Neuronal stem cell (in vitro differentiated cells): ENCODE measurements at regions not wholly inside any gene's neighbourhood (a gene's known extent, or its start where the extent isn't known, plus 50 kb on each side); places are given as distances from the start of the nearest gene placed in this dataset.

ENCODE experiments used
- DNase-seq: peaks from one replicate; pipeline ENCODE4 v3.0.0-alpha.2; 2013; ENCODE audit warnings: low spot score
- H2AFZ ChIP-seq: one replicate; pipeline ENCODE4 v1.6.1; 2013; ENCODE audit warnings: mild to moderate bottlenecking, low read length, inconsistent platforms
- H2AK5ac ChIP-seq: 2 replicates; pipeline ENCODE4 v1.6.1; 2013; ENCODE audit warnings: low read depth, mild to moderate bottlenecking, inconsistent platforms, low read length, moderate library complexity, mixed read lengths
- H2BK120ac ChIP-seq: 2 replicates; pipeline ENCODE4 v1.6.1; 2013; ENCODE audit warnings: low read depth, mild to moderate bottlenecking, inconsistent platforms, low read length, moderate library complexity, mixed read lengths
- H2BK12ac ChIP-seq: one replicate; pipeline ENCODE4 v1.6.1; 2013; ENCODE audit warnings: low read length, inconsistent platforms
- H2BK15ac ChIP-seq: 2 replicates; pipeline ENCODE4 v1.6.1; 2013; ENCODE audit warnings: mild to moderate bottlenecking, low read length, inconsistent platforms, mixed read lengths
- H2BK5ac ChIP-seq: one replicate; pipeline ENCODE4 v1.6.1; 2013; ENCODE audit warnings: inconsistent platforms, mild to moderate bottlenecking, low read length, moderate library complexity
- H3K14ac ChIP-seq: one replicate; pipeline ENCODE4 v1.6.1; 2013; ENCODE audit warnings: low read length, inconsistent platforms
- H3K18ac ChIP-seq: 2 replicates; pipeline ENCODE4 v1.6.1; 2013; ENCODE audit warnings: low read length, inconsistent platforms
- H3K23ac ChIP-seq: 2 replicates; pipeline ENCODE4 v1.6.1; 2013; ENCODE audit warnings: low read depth, mild to moderate bottlenecking, mixed read lengths, low read length, inconsistent platforms; ENCODE audit not compliant: poor library complexity
- H3K27ac ChIP-seq: replicated peaks from 3 replicates; pipeline ENCODE4 v1.5.1; 2013; ENCODE audit warnings: low read length, inconsistent platforms
- H3K27me3 ChIP-seq, 3 experiments: 2 replicates each; pipeline ENCODE4 v1.6.1; 2013; ENCODE audit warnings: low read length in 3 of 3, mild to moderate bottlenecking in 2 of 3, inconsistent platforms in 1 of 3, low read depth in 1 of 3, mixed read lengths in 1 of 3, moderate library complexity in 1 of 3; ENCODE audit not compliant: control insufficient read depth in 3 of 3, insufficient read depth in 3 of 3
- H3K36me3 ChIP-seq, 2 donors: replicated peaks in 1 of 2; 2 replicates each; pipeline ENCODE4 v1.6.1; 2013; ENCODE audit warnings: low read length in 2 of 2; ENCODE audit not compliant: control insufficient read depth in 2 of 2, insufficient read depth in 2 of 2
- H3K4ac ChIP-seq: 2 replicates; pipeline ENCODE4 v1.6.1; 2013; ENCODE audit warnings: inconsistent platforms, mild to moderate bottlenecking, low read length, moderate library complexity
- H3K4me1 ChIP-seq, 2 donors: 1 replicate in 1 of 2; 2 replicates in 1 of 2; pipeline ENCODE4 v1.6.1; 2013; ENCODE audit warnings: low read length in 2 of 2, low read depth in 1 of 2; ENCODE audit not compliant: control insufficient read depth in 2 of 2, insufficient read depth in 1 of 2
- H3K4me2 ChIP-seq: one replicate; pipeline ENCODE4 v1.6.1; 2013; ENCODE audit warnings: mild to moderate bottlenecking, low read length, inconsistent platforms; ENCODE audit not compliant: insufficient read depth, poor library complexity, severe bottlenecking
- H3K4me3 ChIP-seq, 2 donors: 2 replicates each; pipeline ENCODE4 v1.5.1; 2013; ENCODE audit warnings: low read length in 2 of 2, mild to moderate bottlenecking in 2 of 2, inconsistent platforms in 1 of 2, moderate library complexity in 1 of 2
- H3K79me1 ChIP-seq: one replicate; pipeline ENCODE4 v1.6.1; 2013; ENCODE audit warnings: low read depth, mild to moderate bottlenecking, inconsistent platforms, low read length, moderate library complexity
- H3K9ac ChIP-seq: one replicate; pipeline ENCODE4 v1.6.1; 2013; ENCODE audit warnings: mild to moderate bottlenecking, low read depth, low read length, inconsistent platforms; ENCODE audit not compliant: poor library complexity
- H3K9me3 ChIP-seq, 2 donors: replicated peaks in 1 of 2; 2 replicates each; pipeline versions ENCODE3 to v1.6.1; 2013; ENCODE audit warnings: low read length in 2 of 2, mild to moderate bottlenecking in 2 of 2, inconsistent platforms in 1 of 2, low read depth in 1 of 2, mixed read lengths in 1 of 2, moderate library complexity in 1 of 2; ENCODE audit not compliant: control insufficient read depth in 2 of 2, insufficient read depth in 1 of 2
- H4K8ac ChIP-seq: one replicate; pipeline ENCODE4 v1.6.1; 2013; ENCODE audit warnings: low read depth, mild to moderate bottlenecking, inconsistent platforms, low read length, moderate library complexity
- H4K91ac ChIP-seq: one replicate; pipeline ENCODE4 v1.6.1; 2013; ENCODE audit warnings: low read length, low read depth, mild to moderate bottlenecking, inconsistent platforms; ENCODE audit not compliant: poor library complexity
- WGBS, 2 donors: extraction: QIAGEN DNeasy Blood & Tissue Kit; methylation state at CpG; one replicate each; pipeline ENCODE4 v1.1.7; 2013; ENCODE audit warnings: missing lambda C conversion rate in 2 of 2, mixed read lengths in 1 of 2; ENCODE audit not compliant: insufficient read length in 2 of 2, insufficient replicate concordance in 1 of 2; ENCODE audit errors: extremely low coverage in 2 of 2; 5-methylcytosine and 5-hydroxymethylcytosine counted together

DNA sequence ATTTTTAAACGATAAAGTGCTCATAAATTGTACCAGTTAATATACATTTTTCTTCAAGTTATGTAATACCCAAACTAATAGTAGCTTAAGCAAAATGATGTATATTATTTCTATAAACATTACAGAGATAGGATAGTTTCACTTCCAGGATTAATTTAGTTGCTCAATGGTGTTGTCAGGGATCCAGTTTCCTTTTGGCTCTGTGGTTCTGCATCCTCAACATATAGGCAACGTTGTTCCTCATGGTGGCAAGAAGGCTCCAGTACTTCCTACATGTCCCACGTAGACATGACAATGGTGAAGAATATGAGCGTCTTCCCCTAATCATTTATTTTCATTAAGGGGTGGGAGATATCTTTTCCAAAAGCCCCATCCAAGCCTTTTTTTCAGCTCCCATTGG lies 60.7 kb upstream of the DCD start:
- Histone ChIP-seq H3K4me1 (no peaks in the 10 kb centered on the region), H3K23ac (no peak overlapping the region), H3K27me3 (no peaks in the 10 kb centered on the region), H3K4me2 (no peak overlapping the region), H2AFZ (no peak overlapping the region), H2AK5ac (no peak overlapping the region), H3K4me3 (no peak overlapping the region), H4K8ac (no peak overlapping the region), H3K9ac (no peak overlapping the region), H2BK120ac (no peak overlapping the region), H3K36me3 (no peaks in the 10 kb centered on the region), H3K9me3 (no peaks in the 10 kb centered on the region), H2BK5ac (no peak overlapping the region), H4K91ac (no peak overlapping the region), H3K79me1 (no peaks in the 10 kb centered on the region), H2BK15ac (no peak overlapping the region), H3K18ac (no peak overlapping the region), H3K4ac (no peak overlapping the region), H2BK12ac (no peak overlapping the region), H3K14ac (no peak overlapping the region), H3K27ac (no peak overlapping the region)
- no CpG with 5 or more reads among the region's 4 CpGs for WGBS, 2 donors
- DNase-seq, result no peak

GRCh38 chr12:54704202-54704601 lies 56.0 kb upstream of the DCD start:
- WGBS, 2 donors, result no CpG with 5 or more reads among the region's 8 CpGs

DNA sequence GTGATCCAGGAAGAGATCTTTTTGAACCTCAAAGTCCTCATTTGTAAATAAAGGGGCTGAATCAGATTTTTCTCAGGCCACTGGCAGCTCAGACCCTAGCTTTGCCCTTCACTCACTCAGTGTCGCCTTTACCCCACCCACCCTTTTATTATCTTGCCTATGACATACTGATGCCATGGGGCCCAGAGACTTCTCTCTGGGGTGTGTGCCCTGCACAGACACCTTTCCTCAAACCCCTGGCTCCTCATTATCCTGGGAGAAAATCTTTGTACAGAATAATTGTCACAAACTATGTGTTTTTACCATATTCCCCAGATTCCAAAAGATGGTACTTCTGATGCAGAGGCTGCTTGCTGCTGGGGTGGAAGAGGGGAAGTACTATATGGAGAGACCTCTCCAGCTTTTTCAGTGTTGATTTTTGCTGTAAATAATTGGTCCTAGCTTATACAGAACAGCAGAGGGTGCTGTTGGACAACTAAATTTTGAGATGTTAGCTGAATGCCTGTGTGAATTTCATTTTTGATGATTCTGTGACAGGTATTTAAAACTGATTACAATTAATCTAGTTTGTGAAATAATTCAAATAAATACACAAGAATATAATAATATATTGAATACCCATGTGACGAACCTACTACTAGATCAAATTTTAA lies 53.9 kb upstream of the DCD start:
- peak; percentile 45 for DNase-seq

More at GRCh38 chr12:54704202-54704601, 56.0 kb upstream of the DCD start:
- Histone ChIP-seq H3K23ac (no peak overlapping the region), H3K79me1 (no peaks in the 10 kb centered on the region), H2BK15ac (no peak overlapping the region), H3K27ac (no peak overlapping the region), H3K4ac (no peak overlapping the region), H2AFZ (no peak overlapping the region), H3K9ac (no peak overlapping the region), H4K91ac (no peak overlapping the region), H3K4me3 (no peak overlapping the region), H3K14ac (no peak overlapping the region), H3K27me3 (no peaks in the 10 kb centered on the region), H3K36me3 (no peaks in the 10 kb centered on the region), H3K18ac (no peak overlapping the region), H3K9me3 (no peaks in the 10 kb centered on the region), H2BK120ac (no peak overlapping the region), H4K8ac (no peak overlapping the region), H2AK5ac (no peak overlapping the region), H2BK12ac (no peak overlapping the region), H2BK5ac (no peak overlapping the region), H3K4me1 (peaks cover 0 to 7% of the 10 kb centered on the region in 2 donors), H3K4me2 (no peak overlapping the region)
- DNase-seq, result no peak

DNA sequence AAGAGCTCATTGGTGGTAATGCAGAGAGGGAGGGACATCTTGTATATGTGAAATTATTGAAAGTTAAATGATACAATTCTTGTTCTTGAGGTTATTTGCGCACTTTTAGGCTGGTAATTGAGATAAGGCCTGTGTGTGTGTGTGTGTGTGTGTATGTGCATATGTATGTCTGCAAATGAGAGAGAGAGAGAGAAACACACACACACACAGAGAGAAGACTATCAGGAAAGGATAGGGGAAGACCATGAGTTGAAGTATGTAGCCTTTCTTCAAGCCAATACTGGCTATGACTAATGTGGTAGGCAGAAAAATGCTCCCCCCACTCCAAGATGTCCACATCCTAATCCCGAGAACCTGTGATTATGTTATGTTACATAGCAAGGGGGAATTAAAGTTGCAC lies 52.7 kb upstream of the DCD start:
- H4K8ac ChIP-seq, result no peak overlapping the region
- no peaks in the 10 kb centered on the region for H3K79me1 ChIP-seq
- H3K36me3 ChIP-seq, result no peaks in the 10 kb centered on the region
- H3K4me3 ChIP-seq, result no peak overlapping the region
- H3K14ac ChIP-seq, result no peak overlapping the region
- H3K4ac ChIP-seq, result no peak overlapping the region
- no peaks in the 10 kb centered on the region for H3K27me3 ChIP-seq
- no peak overlapping the region for H4K91ac ChIP-seq
- H3K18ac ChIP-seq, result no peak overlapping the region
- H2BK12ac ChIP-seq, result no peak overlapping the region
- H2BK15ac ChIP-seq, result no peak overlapping the region
- no CpG with 5 or more reads among the region's 2 CpGs for WGBS, 2 donors
- no peak overlapping the region for H2AFZ ChIP-seq
- no peak overlapping the region for H2BK5ac ChIP-seq
- H3K4me2 ChIP-seq, result no peak overlapping the region
- no peak overlapping the region for H2AK5ac ChIP-seq
- H3K27ac ChIP-seq, result no peak overlapping the region
- no peak overlapping the region for H3K9ac ChIP-seq
- DNase-seq, result no peak
- peaks cover 0 to 9% of the 10 kb centered on the region in 2 donors for H3K4me1 ChIP-seq
- peaks cover 0 to 3% of the 10 kb centered on the region in 2 donors for H3K9me3 ChIP-seq
- H3K23ac ChIP-seq, result no peak overlapping the region
- no peak overlapping the region for H2BK120ac ChIP-seq

More for the DNA sequence above, 53.9 kb upstream of the DCD start:
- Histone ChIP-seq H4K91ac (no peak overlapping the region), H2AK5ac (no peak overlapping the region), H2AFZ (no peak overlapping the region), H3K23ac (no peak overlapping the region), H3K27me3 (no peaks in the 10 kb centered on the region), H2BK12ac (no peak overlapping the region), H2BK5ac (no peak overlapping the region), H3K4ac (no peak overlapping the region), H2BK120ac (no peak overlapping the region), H2BK15ac (no peak overlapping the region), H3K14ac (no peak overlapping the region), H3K27ac (no peak overlapping the region), H3K4me2 (no peak overlapping the region), H3K9ac (no peak overlapping the region), H3K4me3 (no peak overlapping the region), H3K9me3 (no peaks in the 10 kb centered on the region), H3K79me1 (no peaks in the 10 kb centered on the region), H3K18ac (no peak overlapping the region), H3K36me3 (no peaks in the 10 kb centered on the region), H3K4me1 (peaks cover 0 to 9% of the 10 kb centered on the region in 2 donors), H4K8ac (no peak overlapping the region)
- WGBS, 2 donors, result no CpG with 5 or more reads among the region's 2 CpGs
